ENCODE measurements at regions not wholly inside any gene's neighbourhood (a gene's known extent, or its start where the extent isn't known, plus 50 kb on each side); places are given as distances from the start of the nearest gene placed in this dataset.

DNA sequence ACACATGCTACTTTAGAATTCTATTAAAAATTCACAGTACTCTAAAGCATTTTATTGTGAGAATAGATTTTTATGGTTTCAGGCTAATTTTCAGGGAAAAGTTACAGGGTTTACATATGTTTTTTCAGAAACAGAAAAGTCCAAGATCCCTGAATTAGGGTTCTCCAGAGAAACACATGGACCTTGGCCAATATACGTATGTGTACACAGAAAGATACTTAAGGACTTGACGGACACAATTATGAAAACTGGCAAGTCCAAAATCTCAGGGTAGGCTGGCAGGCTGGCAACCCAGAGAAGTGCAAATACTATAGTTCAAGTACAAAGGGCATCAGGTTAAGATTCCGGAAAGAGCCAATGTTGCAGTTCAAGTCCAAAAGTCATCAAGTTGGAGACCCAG, 1897.8 kb upstream of the PCDH10 start:
- TF ChIP-seq, protein P1, sequence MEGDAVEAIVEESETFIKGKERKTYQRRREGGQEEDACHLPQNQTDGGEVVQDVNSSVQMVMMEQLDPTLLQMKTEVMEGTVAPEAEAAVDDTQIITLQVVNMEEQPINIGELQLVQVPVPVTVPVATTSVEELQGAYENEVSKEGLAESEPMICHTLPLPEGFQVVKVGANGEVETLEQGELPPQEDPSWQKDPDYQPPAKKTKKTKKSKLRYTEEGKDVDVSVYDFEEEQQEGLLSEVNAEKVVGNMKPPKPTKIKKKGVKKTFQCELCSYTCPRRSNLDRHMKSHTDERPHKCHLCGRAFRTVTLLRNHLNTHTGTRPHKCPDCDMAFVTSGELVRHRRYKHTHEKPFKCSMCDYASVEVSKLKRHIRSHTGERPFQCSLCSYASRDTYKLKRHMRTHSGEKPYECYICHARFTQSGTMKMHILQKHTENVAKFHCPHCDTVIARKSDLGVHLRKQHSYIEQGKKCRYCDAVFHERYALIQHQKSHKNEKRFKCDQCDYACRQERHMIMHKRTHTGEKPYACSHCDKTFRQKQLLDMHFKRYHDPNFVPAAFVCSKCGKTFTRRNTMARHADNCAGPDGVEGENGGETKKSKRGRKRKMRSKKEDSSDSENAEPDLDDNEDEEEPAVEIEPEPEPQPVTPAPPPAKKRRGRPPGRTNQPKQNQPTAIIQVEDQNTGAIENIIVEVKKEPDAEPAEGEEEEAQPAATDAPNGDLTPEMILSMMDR (IDR thresholded peaks at IDR 0.05), result no peak
- no peak for TF ChIP-seq POLR2A (IDR thresholded peaks at IDR 0.05)
